CD14-positive monocyte (primary cell): ENCODE measurements at regions not wholly inside any gene's neighbourhood (a gene's known extent, or its start where the extent isn't known, plus 50 kb on each side); places are given as distances from the start of the nearest gene placed in this dataset.

Experiments
- DNase-seq, 3 donors: peaks; one replicate each; pipeline ENCODE4 v3.0.0-alpha.2; 2011 to 2022
- H2AFZ ChIP-seq: 2 replicates; pipeline ENCODE4 v1.6.0; 2012; ENCODE audit warnings: mild to moderate bottlenecking, low read depth, low read length, inconsistent platforms; ENCODE audit not compliant: insufficient read depth, poor library complexity, severe bottlenecking
- H3K27ac ChIP-seq, 2 donors: 1 replicate in 1 of 2; 2 replicates in 1 of 2; pipeline ENCODE4 v1.5.1; 2012 to 2013; ENCODE audit warnings: low read length in 2 of 2, control low read depth in 1 of 2, inconsistent platforms in 1 of 2, low read depth in 1 of 2, mild to moderate bottlenecking in 1 of 2
- H3K27me3 ChIP-seq, 2 donors: one replicate each; pipeline versions ENCODE4 v1.6.0 to v1.6.1; 2011 to 2013; ENCODE audit warnings: low read length in 2 of 2; ENCODE audit not compliant: control insufficient read depth in 2 of 2, insufficient read depth in 2 of 2
- H3K36me3 ChIP-seq, 2 donors: replicated peaks in 1 of 2; 1 replicate in 1 of 2; 2 replicates in 1 of 2; pipeline versions ENCODE4 v1.5.1 to v1.6.1; 2012 to 2013; ENCODE audit warnings: low read length in 2 of 2, control low read depth in 1 of 2, inconsistent platforms in 1 of 2, mild to moderate bottlenecking in 1 of 2; ENCODE audit not compliant: insufficient read depth in 2 of 2, control insufficient read depth in 1 of 2
- H3K4me1 ChIP-seq, 2 donors: 1 replicate in 1 of 2; 2 replicates in 1 of 2; pipeline versions ENCODE4 v1.5.1 to v1.6.1; 2012 to 2013; ENCODE audit warnings: low read length in 2 of 2, control low read depth in 1 of 2, inconsistent platforms in 1 of 2, mild to moderate bottlenecking in 1 of 2, moderate library complexity in 1 of 2; ENCODE audit not compliant: insufficient read depth in 2 of 2, control insufficient read depth in 1 of 2
- H3K4me2 ChIP-seq: replicated peaks from 2 replicates; pipeline ENCODE3; 2012; ENCODE audit warnings: low read length, moderate library complexity, mild to moderate bottlenecking; ENCODE audit not compliant: poor library complexity, severe bottlenecking; ENCODE audit errors: extremely low read depth
- H3K4me3 ChIP-seq, 3 experiments: fragments of 200-600 bp in 1 of 3; sonication (generic) in 1 of 3; replicated peaks in 1 of 3; 1 replicate in 2 of 3; 2 replicates in 1 of 3; pipeline ENCODE4 v1.5.1; 2011 to 2013; ENCODE audit warnings: low read length in 3 of 3, mild to moderate bottlenecking in 3 of 3, control low read depth in 2 of 3, low read depth in 2 of 3, inconsistent platforms in 1 of 3, moderate library complexity in 1 of 3
- H3K79me2 ChIP-seq: 2 replicates; pipeline ENCODE4 v1.6.0; 2012; ENCODE audit warnings: mild to moderate bottlenecking, control low read depth, inconsistent platforms, low read length, moderate library complexity; ENCODE audit not compliant: insufficient read depth
- H3K9ac ChIP-seq: 2 replicates; pipeline ENCODE4 v1.6.0; 2017; ENCODE audit warnings: low read length, mild to moderate bottlenecking; ENCODE audit not compliant: insufficient read depth, poor library complexity, severe bottlenecking
- H3K9me3 ChIP-seq, 2 donors: replicated peaks in 1 of 2; 1 replicate in 1 of 2; 2 replicates in 1 of 2; pipeline versions ENCODE4 v1.5.1 to v1.6.1; 2012 to 2013; ENCODE audit warnings: low read length in 2 of 2, control low read depth in 1 of 2; ENCODE audit not compliant: control insufficient read depth in 1 of 2, insufficient read depth in 1 of 2
- H4K20me1 ChIP-seq: 2 replicates; pipeline ENCODE4 v1.6.0; 2012; ENCODE audit warnings: mild to moderate bottlenecking, low read length, control low read depth, moderate library complexity; ENCODE audit not compliant: insufficient read depth
- H3K27ac Mint-ChIP-seq, 7 donors: one replicate each; pipeline ENCODE4 v1.8.0; 2020; ENCODE audit warnings: mild to moderate bottlenecking in 7 of 7, mixed read lengths in 7 of 7, moderate library complexity in 6 of 7, inconsistent platforms in 2 of 7
- H3K27me3 Mint-ChIP-seq, 3 donors: one replicate each; pipeline ENCODE4 v1.8.0; 2021 to 2022; ENCODE audit warnings: low read depth in 3 of 3, mild to moderate bottlenecking in 3 of 3, mixed read lengths in 3 of 3, moderate library complexity in 3 of 3, inconsistent platforms in 1 of 3
- H3K36me3 Mint-ChIP-seq, 2 donors: one replicate each; pipeline ENCODE4 v1.8.0; 2020; ENCODE audit warnings: mixed read lengths in 2 of 2, inconsistent platforms in 1 of 2, mild to moderate bottlenecking in 1 of 2
- H3K4me1 Mint-ChIP-seq: one replicate; pipeline ENCODE4 v1.8.0; 2020; ENCODE audit warnings: mild to moderate bottlenecking, mixed read lengths
- H3K4me3 Mint-ChIP-seq, 2 donors: one replicate each; pipeline ENCODE4 v1.8.0; 2020; ENCODE audit warnings: mild to moderate bottlenecking in 2 of 2, mixed read lengths in 2 of 2, moderate library complexity in 1 of 2
- H3K9me3 Mint-ChIP-seq, 7 donors: one replicate each; pipeline ENCODE4 v1.8.0; 2020 to 2022; ENCODE audit warnings: mixed read lengths in 7 of 7, mild to moderate bottlenecking in 6 of 7, moderate library complexity in 6 of 7, inconsistent platforms in 2 of 7
- CTCF ChIP-seq: fragments of 200-600 bp; IDR thresholded peaks from one replicate; pipeline ENCODE4 v1.8.0; 2022; ENCODE audit warnings: antibody characterized with exemption, mild to moderate bottlenecking
- WGBS: methylation state at CpG from one replicate; pipeline ENCODE4 v1.1.5; 2013; ENCODE audit warnings: missing lambda C conversion rate; ENCODE audit not compliant: insufficient coverage; 5-methylcytosine and 5-hydroxymethylcytosine counted together
- intact Hi-C, 2 donors: fragments of 100-400 bp; cut with micrococcal nuclease; formaldehyde crosslinking; loops; one replicate each; pipeline versions ENCODE4 v1.15.0 to v1.15.1; 2023

- DNase-seq = no peak
- intact Hi-C loops = no loop called here
- Histone ChIP-seq H3K4me2 (peak overlapping the region; percentile 79), H3K4me3 (peak overlapping the region; percentile 48 to 84 (median 75)), H4K20me1 (no peaks in the 10 kb centered on the region), H2AFZ (peak overlapping the region; percentile 84), H3K27ac (peak overlapping the region in 1 of 2 donors; percentile 74), H3K9me3 (no peaks in the 10 kb centered on the region), H3K79me2 (no peaks in the 10 kb centered on the region), H3K9ac (peak overlapping the region; percentile 61), H3K27me3 (no peaks in the 10 kb centered on the region), H3K36me3 (no peaks in the 10 kb centered on the region), H3K4me1 (peaks cover 19 to 24% of the 10 kb centered on the region in 2 donors)
- Mint-ChIP-seq H3K9me3 (no peaks in the 10 kb centered on the region), H3K4me1 (peaks cover 40% of the 10 kb centered on the region), H3K36me3 (no peaks in the 10 kb centered on the region), H3K4me3 (peak overlapping the region; percentile 84 to 94), H3K27me3 (peaks cover 0 to 4% (median 0%) of the 10 kb centered on the region in 3 donors), H3K27ac (peak overlapping the region in 2 of 7 donors; percentile 78 to 92)
- no peak for TF ChIP-seq CTCF
- WGBS = no CpG with 5 or more reads among the region's 1 CpG
These were observed 110.2 kb downstream of the BTG1 start for GRCh38 chr12:92035477-92035876.

GRCh38 chr12:92034858-92035401 lies 110.7 kb downstream of the BTG1 start:
- Histone ChIP-seq H3K79me2 (no peaks in the 10 kb centered on the region), H3K9ac (peak overlapping the region; percentile 61), H3K4me3 (peak overlapping the region; percentile 48 to 84 (median 75)), H3K27me3 (no peaks in the 10 kb centered on the region), H3K4me2 (peak overlapping the region; percentile 79), H2AFZ (peak overlapping the region; percentile 84), H4K20me1 (no peaks in the 10 kb centered on the region), H3K4me1 (peaks cover 24 to 30% of the 10 kb centered on the region in 2 donors), H3K27ac (peak overlapping the region; percentile 20 to 74), H3K36me3 (no peaks in the 10 kb centered on the region), H3K9me3 (no peaks in the 10 kb centered on the region)
- Mint-ChIP-seq H3K9me3 (no peaks in the 10 kb centered on the region), H3K36me3 (no peaks in the 10 kb centered on the region), H3K27me3 (peaks cover 0 to 3% (median 0%) of the 10 kb centered on the region in 3 donors), H3K4me1 (peaks cover 46% of the 10 kb centered on the region), H3K27ac (peak overlapping the region in 6 of 7 donors; percentile 74 to 92 (median 88)), H3K4me3 (peak overlapping the region; percentile 84 to 94)
- intact Hi-C loops = no loop called here
- peak in 1 of 3 donors; percentile 31 for DNase-seq
- TF ChIP-seq CTCF = no peak
- 0% methylated on average over 4 of the region's 10 CpGs for WGBS
